T-cell (primary cell): ENCODE measurements at regions not wholly inside any gene's neighbourhood (a gene's known extent, or its start where the extent isn't known, plus 50 kb on each side); places are given as distances from the start of the nearest gene placed in this dataset.

Experiments
- ATAC-seq, 4 experiments: fragments of 200-7000 bp in 3 of 4; fragments of 150-1000 bp in 1 of 4; cut with Tn5 transposase; replicated peaks in 1 of 4; 1 replicate in 3 of 4; 2 replicates in 1 of 4; pipeline ENCODE4 v1.10.0; 2021; ENCODE audit warnings: moderate library complexity in 3 of 4, mild to moderate bottlenecking in 2 of 4, moderate number of reproducible peaks in 1 of 4
- CTCF ChIA-PET, 2 donors: fragments of 300-600 bp; sonication (Branson Sonifier 250); formaldehyde crosslinking; loops; one replicate each; lab custom pipeline; 2022; ENCODE audit warnings: antibody characterized with exemption in 2 of 2; lab: Charles Lee
- POLR2A ChIA-PET, 2 donors: fragments of 300-600 bp; sonication (Branson Sonifier 250); formaldehyde crosslinking; loops; one replicate each; lab custom pipeline; 2022; ENCODE audit warnings: antibody characterized with exemption in 2 of 2; lab: Charles Lee
- DNase-seq, 35 experiments: peaks; one replicate each; pipeline versions ENCODE4 v3.0.0 to v3.0.0-alpha.2; 2013 to 2023
- H3K27ac ChIP-seq: one replicate; pipeline ENCODE4 v1.5.1; 2013; ENCODE audit warnings: low read length
- H3K27me3 ChIP-seq, 2 experiments: replicated peaks in 1 of 2; 1 replicate in 1 of 2; 2 replicates in 1 of 2; pipeline versions ENCODE4 v1.6.1 to v1.7.0; 2013; ENCODE audit warnings: low read length in 1 of 2, mixed read lengths in 1 of 2; ENCODE audit not compliant: control insufficient read depth in 2 of 2, insufficient read depth in 2 of 2; ENCODE audit errors: extremely low read depth in 1 of 2
- H3K36me3 ChIP-seq, 2 donors: 1 replicate in 1 of 2; 2 replicates in 1 of 2; pipeline versions ENCODE4 v1.6.1 to v1.7.0; 2013; ENCODE audit warnings: low read length in 1 of 2; ENCODE audit not compliant: control insufficient read depth in 2 of 2, insufficient read depth in 1 of 2; ENCODE audit errors: extremely low read depth in 1 of 2
- H3K4me1 ChIP-seq, 2 experiments: 1 replicate in 1 of 2; 2 replicates in 1 of 2; pipeline versions ENCODE4 v1.6.1 to v1.7.0; 2013; ENCODE audit warnings: low read length in 2 of 2, mixed read lengths in 1 of 2; ENCODE audit not compliant: insufficient read depth in 2 of 2, control insufficient read depth in 1 of 2; ENCODE audit errors: extremely low read depth in 1 of 2
- H3K4me3 ChIP-seq, 2 donors: 1 replicate in 1 of 2; 2 replicates in 1 of 2; pipeline versions ENCODE4 v1.5.1 to v1.7.0; 2013; ENCODE audit warnings: mild to moderate bottlenecking in 2 of 2, low read length in 1 of 2, moderate library complexity in 1 of 2; ENCODE audit not compliant: control insufficient read depth in 1 of 2; ENCODE audit errors: extremely low read depth in 1 of 2
- H3K9me3 ChIP-seq: 2 replicates; pipeline ENCODE4 v1.7.0; 2013
- H3K27ac Mint-ChIP-seq, 2 donors: one replicate each; pipeline ENCODE4 v1.8.0; 2020 to 2021; ENCODE audit warnings: mild to moderate bottlenecking in 2 of 2, mixed read lengths in 2 of 2
- H3K27me3 Mint-ChIP-seq, 2 donors: one replicate each; pipeline ENCODE4 v1.8.0; 2021 to 2022; ENCODE audit warnings: mixed read lengths in 2 of 2
- H3K36me3 Mint-ChIP-seq: one replicate; pipeline ENCODE4 v1.8.0; 2021; ENCODE audit warnings: mixed read lengths
- H3K4me1 Mint-ChIP-seq, 3 donors: one replicate each; pipeline ENCODE4 v1.8.0; 2020 to 2022; ENCODE audit warnings: mixed read lengths in 3 of 3, mild to moderate bottlenecking in 1 of 3
- H3K4me3 Mint-ChIP-seq, 3 donors: one replicate each; pipeline ENCODE4 v1.8.0; 2020 to 2022; ENCODE audit warnings: mild to moderate bottlenecking in 3 of 3, mixed read lengths in 3 of 3, moderate library complexity in 3 of 3
- H3K9me3 Mint-ChIP-seq, 3 donors: one replicate each; pipeline ENCODE4 v1.8.0; 2020 to 2022; ENCODE audit warnings: mixed read lengths in 3 of 3
- WGBS: methylation state at CpG from one replicate; pipeline ENCODE4 v1.1.5; 2013; ENCODE audit warnings: missing lambda C conversion rate; ENCODE audit not compliant: insufficient coverage; 5-methylcytosine and 5-hydroxymethylcytosine counted together

- no peak for DNase-seq
- no peaks in the 10 kb centered on the region for H3K4me1 ChIP-seq
- Mint-ChIP-seq H3K4me3 (no peak overlapping the region), H3K27me3 (no peaks in the 10 kb centered on the region), H3K36me3 (no peaks in the 10 kb centered on the region), H3K4me1 (no peaks in the 10 kb centered on the region), H3K27ac (no peak overlapping the region), H3K9me3 (peaks cover 3 to 8% (median 3%) of the 10 kb centered on the region in 3 donors)
- no CpG with 5 or more reads among the region's 2 CpGs for WGBS
- ChIA-PET CTCF (no interaction called here), POLR2A (no interaction called here)
- no peak for ATAC-seq
- no peaks in the 10 kb centered on the region for H3K27me3 ChIP-seq
- H3K27ac ChIP-seq: no peak overlapping the region
- no peaks in the 10 kb centered on the region for H3K36me3 ChIP-seq
- H3K9me3 ChIP-seq: no peaks in the 10 kb centered on the region
- H3K4me3 ChIP-seq: no peak overlapping the region
Observed at GRCh38 chr2:150101947-150102346, 385.5 kb downstream of the RND3 start.

- no peaks in the 10 kb centered on the region for H3K4me1 Mint-ChIP-seq
- H3K36me3 Mint-ChIP-seq: no peaks in the 10 kb centered on the region
- peaks cover 0 to 3% (median 0%) of the 10 kb centered on the region in 3 donors for H3K9me3 Mint-ChIP-seq
- DNase-seq (no peak), ATAC-seq (no peak)
- Histone ChIP-seq H3K27ac (no peak overlapping the region), H3K4me1 (no peaks in the 10 kb centered on the region), H3K36me3 (no peaks in the 10 kb centered on the region), H3K27me3 (no peaks in the 10 kb centered on the region), H3K4me3 (no peak overlapping the region), H3K9me3 (no peaks in the 10 kb centered on the region)
- ChIA-PET CTCF (no interaction called here), POLR2A (no interaction called here)
- no peak overlapping the region for H3K27ac Mint-ChIP-seq
- no peaks in the 10 kb centered on the region for H3K27me3 Mint-ChIP-seq
- no peak overlapping the region for H3K4me3 Mint-ChIP-seq
Observed at GRCh38 chr2:150100834-150101233, 386.6 kb downstream of the RND3 start.

- Mint-ChIP-seq H3K27ac (no peak overlapping the region), H3K27me3 (no peaks in the 10 kb centered on the region), H3K4me3 (no peak overlapping the region), H3K4me1 (no peaks in the 10 kb centered on the region), H3K36me3 (no peaks in the 10 kb centered on the region), H3K9me3 (peaks cover 0 to 3% (median 0%) of the 10 kb centered on the region in 3 donors)
- ATAC-seq: no peak
- POLR2A ChIA-PET: no interaction called here
- H3K36me3 ChIP-seq: no peaks in the 10 kb centered on the region
- WGBS: no CpG with 5 or more reads among the region's 3 CpGs
- H3K27me3 ChIP-seq: no peaks in the 10 kb centered on the region
- no peak for DNase-seq
- CTCF ChIA-PET: no interaction called here
- no peak overlapping the region for H3K27ac ChIP-seq
- H3K9me3 ChIP-seq: no peaks in the 10 kb centered on the region
- no peak overlapping the region for H3K4me3 ChIP-seq
- no peaks in the 10 kb centered on the region for H3K4me1 ChIP-seq
Observed at GRCh38 chr2:150100336-150100735, 387.1 kb downstream of the RND3 start.

GRCh38 chr2:150099805-150100204 is 387.7 kb downstream of the RND3 start:
- no peak overlapping the region for H3K27ac Mint-ChIP-seq
- ChIA-PET CTCF (no interaction called here), POLR2A (no interaction called here)
- no peak overlapping the region for H3K27ac ChIP-seq
- H3K4me3 ChIP-seq: no peak overlapping the region
- ATAC-seq (no peak), DNase-seq (no peak)
- H3K27me3 Mint-ChIP-seq: no peaks in the 10 kb centered on the region
- H3K27me3 ChIP-seq: no peaks in the 10 kb centered on the region
- H3K4me1 ChIP-seq: no peaks in the 10 kb centered on the region
- no peaks in the 10 kb centered on the region for H3K4me1 Mint-ChIP-seq
- H3K36me3 ChIP-seq: no peaks in the 10 kb centered on the region
- peaks cover 0 to 3% (median 0%) of the 10 kb centered on the region in 3 donors for H3K9me3 Mint-ChIP-seq
- no peaks in the 10 kb centered on the region for H3K36me3 Mint-ChIP-seq
- no peaks in the 10 kb centered on the region for H3K9me3 ChIP-seq
- no peak overlapping the region for H3K4me3 Mint-ChIP-seq

- Mint-ChIP-seq H3K27me3 (no peaks in the 10 kb centered on the region), H3K4me3 (no peak overlapping the region), H3K4me1 (no peaks in the 10 kb centered on the region), H3K27ac (no peak overlapping the region), H3K9me3 (peaks cover 0 to 3% (median 0%) of the 10 kb centered on the region in 3 donors), H3K36me3 (no peaks in the 10 kb centered on the region)
- DNase-seq (no peak), ATAC-seq (no peak)
- ChIA-PET CTCF (no interaction called here), POLR2A (no interaction called here)
- H3K9me3 ChIP-seq: no peaks in the 10 kb centered on the region
- H3K27me3 ChIP-seq: no peaks in the 10 kb centered on the region
- no peaks in the 10 kb centered on the region for H3K36me3 ChIP-seq
- H3K27ac ChIP-seq: no peak overlapping the region
- H3K4me1 ChIP-seq: no peaks in the 10 kb centered on the region
- no peak overlapping the region for H3K4me3 ChIP-seq
- no CpG with 5 or more reads among the region's 1 CpG for WGBS
Observed at GRCh38 chr2:150097901-150098531, 389.5 kb downstream of the RND3 start.

- POLR2A ChIA-PET: no interaction called here
- ATAC-seq (no peak), DNase-seq (no peak)
- H3K27ac ChIP-seq: no peak overlapping the region
- Mint-ChIP-seq H3K4me3 (no peak overlapping the region), H3K4me1 (no peaks in the 10 kb centered on the region), H3K36me3 (no peaks in the 10 kb centered on the region), H3K27ac (no peak overlapping the region), H3K27me3 (no peaks in the 10 kb centered on the region), H3K9me3 (peaks cover 0 to 3% (median 0%) of the 10 kb centered on the region in 3 donors)
- no peak overlapping the region for H3K4me3 ChIP-seq
- H3K36me3 ChIP-seq: no peaks in the 10 kb centered on the region
- no peaks in the 10 kb centered on the region for H3K27me3 ChIP-seq
- no CpG with 5 or more reads among the region's 3 CpGs for WGBS
- CTCF ChIA-PET: no interaction called here
- no peaks in the 10 kb centered on the region for H3K4me1 ChIP-seq
- H3K9me3 ChIP-seq: no peaks in the 10 kb centered on the region
Observed at GRCh38 chr2:150097402-150097801, 390.1 kb downstream of the RND3 start.
